ENCODE measurements at regions not wholly inside any gene's neighbourhood (a gene's known extent, or its start where the extent isn't known, plus 50 kb on each side); places are given as distances from the start of the nearest gene placed in this dataset.

DNA sequence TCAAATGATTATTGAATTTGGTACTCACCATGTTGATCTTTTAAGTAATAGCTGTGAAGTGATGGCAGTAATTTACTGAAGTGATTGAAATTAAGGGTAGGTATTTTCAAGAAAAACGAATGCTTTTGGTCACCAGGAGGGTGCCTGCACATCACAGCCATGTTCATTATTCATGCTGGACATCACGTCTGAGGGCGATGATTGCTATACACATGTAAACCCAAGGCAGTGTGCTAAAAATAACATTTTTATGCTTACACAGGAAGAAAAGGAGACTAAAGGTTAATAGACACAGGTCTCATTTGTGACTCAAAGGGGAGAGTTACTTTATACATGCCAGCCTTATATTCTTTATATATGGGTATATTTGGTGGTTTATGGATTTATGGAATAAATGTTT, 1146.0 kb downstream of the NLGN4X start:
- no peak for DNase-seq (ENCODE audit: low spot score)

GRCh38 chrX:5080791-5081190, 1147.9 kb downstream of the NLGN4X start:
- peak; percentile 3 for DNase-seq (ENCODE audit: low spot score)

DNA sequence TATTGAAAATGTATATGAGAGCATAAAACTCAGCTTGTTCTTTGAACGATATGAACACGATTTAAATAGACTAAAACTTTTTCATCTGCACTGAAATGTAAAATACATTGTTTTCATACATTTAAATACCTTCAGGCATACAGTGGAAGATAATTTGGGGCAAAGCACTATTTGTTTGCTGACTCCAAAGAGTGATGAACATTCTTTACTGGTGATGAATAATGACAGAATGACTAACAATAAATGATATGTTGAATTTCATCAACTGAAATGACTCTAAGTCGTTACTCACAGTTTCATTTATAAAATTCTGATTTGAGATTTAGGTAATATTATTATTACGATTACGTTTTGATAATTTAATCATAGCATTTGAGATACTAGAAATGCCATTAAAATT, 1160.1 kb downstream of the NLGN4X start:
- no peak for DNase-seq (ENCODE audit: low spot score)

DNA sequence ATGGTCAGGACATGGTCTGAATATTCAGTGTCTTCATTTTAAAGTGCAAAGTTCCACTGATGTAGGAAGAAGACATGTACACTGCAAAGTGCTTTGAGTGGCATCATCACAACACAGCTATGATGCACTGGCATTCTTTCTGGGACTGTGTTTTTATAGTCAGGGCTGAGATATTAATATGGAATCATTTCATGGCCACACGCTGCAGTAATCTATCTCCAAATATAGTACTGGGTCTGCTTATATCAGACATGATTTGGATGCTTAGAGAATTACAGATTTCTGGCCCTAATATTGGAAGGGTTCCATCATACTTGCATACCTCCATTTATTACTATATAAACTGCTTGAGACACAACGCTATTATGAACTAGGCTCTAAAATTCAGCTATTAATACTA, 1170.9 kb downstream of the NLGN4X start:
- no peak for DNase-seq (ENCODE audit: low spot score)

DNA sequence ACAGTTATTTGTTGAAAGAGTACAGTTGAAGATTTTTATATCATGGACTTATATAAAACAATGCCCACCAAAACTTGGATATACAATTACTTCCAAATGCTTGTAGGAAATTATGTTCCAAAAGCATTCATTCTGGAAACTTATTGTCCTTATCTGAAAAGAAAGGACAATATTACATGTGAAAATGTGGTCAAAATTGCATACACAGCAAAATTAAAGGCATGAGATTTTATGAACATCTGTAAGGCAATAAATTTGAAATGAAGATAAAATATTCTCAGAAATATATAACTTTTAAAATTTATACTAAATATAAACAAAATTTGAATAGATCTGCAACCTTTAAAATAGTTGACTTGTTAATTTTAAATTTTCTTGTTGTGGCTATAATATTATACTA, 1173.8 kb downstream of the NLGN4X start:
- DNase-seq (ENCODE audit: low spot score), result no peak

GRCh38 chrX:5051831-5052491, 1176.7 kb downstream of the NLGN4X start:
- peak; percentile 83 for DNase-seq (ENCODE audit: low spot score)

GRCh38 chrX:5042563-5042962, 1186.1 kb downstream of the NLGN4X start:
- DNase-seq (ENCODE audit: low spot score), result no peak

GRCh38 chrX:5031792-5032191, 1196.9 kb downstream of the NLGN4X start:
- DNase-seq (ENCODE audit: low spot score), result no peak

- no peak for DNase-seq (ENCODE audit: low spot score)
These were observed 1213.2 kb downstream of the NLGN4X start for GRCh38 chrX:5015451-5015850.

GRCh38 chrX:4994855-4995254, 1233.8 kb downstream of the NLGN4X start:
- no peak for DNase-seq (ENCODE audit: low spot score)

DNA sequence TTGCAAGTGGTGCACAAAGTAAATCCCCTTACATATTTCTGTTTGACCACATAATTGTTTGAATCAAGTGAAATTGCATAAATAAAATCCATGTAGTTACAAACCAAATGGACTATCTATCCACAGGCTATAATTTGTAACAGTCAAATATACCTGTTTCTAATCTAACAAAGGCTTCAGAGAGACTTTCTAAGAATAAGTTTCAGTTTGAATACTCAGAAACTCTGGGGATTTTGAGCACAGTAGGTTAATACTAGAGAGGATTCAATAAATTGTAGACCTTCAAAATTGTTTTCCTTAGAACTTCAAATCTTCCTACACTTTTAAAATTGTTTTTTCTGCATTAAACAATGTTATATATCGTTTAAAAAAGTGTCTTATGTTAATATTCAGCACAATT, 1250.1 kb downstream of the NLGN4X start:
- no peak for DNase-seq (ENCODE audit: low spot score)

- DNase-seq (ENCODE audit: low spot score), result no peak
These were observed 1257.0 kb downstream of the NLGN4X start for GRCh38 chrX:4971646-4972045.

DNA sequence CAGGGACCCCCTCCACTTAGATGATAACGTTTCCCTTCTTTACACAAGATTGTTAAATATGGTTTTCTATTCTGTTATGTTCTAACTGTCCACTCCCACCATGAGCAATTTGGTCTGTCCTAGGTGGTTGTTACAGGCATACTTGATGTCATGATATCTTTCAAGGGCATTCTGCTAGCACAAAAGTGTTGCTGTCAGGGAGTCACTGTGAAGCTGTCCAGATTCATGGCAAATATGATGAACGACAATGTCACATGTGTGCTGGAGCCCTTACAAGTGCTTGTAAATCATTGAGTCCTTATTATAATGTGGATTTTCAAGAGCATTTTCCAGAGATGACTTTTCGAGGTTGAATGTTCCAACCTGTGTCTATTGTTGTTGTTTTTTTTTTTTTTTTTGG, 1250.7 kb upstream of the PRKX start:
- DNase-seq (ENCODE audit: low spot score), result no peak

GRCh38 chrX:4963432-4963831, 1250.0 kb upstream of the PRKX start:
- no peak for DNase-seq (ENCODE audit: low spot score)

DNA sequence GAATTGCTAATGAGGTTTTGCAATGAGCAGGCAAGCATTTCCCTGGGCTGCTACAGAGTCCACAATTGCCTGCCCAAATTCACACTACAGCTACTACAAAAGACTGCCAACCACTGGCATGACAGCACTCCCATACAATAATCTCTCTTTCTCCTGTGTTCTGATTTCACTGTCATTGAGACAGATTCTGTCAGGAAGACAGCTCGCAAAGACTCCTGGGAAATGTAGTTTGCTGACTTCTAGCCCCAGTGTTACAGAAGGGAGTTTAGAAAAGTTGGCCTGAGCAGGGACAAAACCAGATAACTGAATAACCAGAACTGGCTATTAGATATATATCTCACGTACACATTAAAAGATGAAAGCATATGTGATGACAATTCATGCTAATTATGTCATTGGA, 1231.3 kb upstream of the PRKX start:
- DNase-seq (ENCODE audit: low spot score), result no peak

- DNase-seq (ENCODE audit: low spot score), result no peak
These were observed 1222.9 kb upstream of the PRKX start for GRCh38 chrX:4936315-4936714.

GRCh38 chrX:4935846-4936245, 1222.4 kb upstream of the PRKX start:
- DNase-seq (ENCODE audit: low spot score), result no peak

DNA sequence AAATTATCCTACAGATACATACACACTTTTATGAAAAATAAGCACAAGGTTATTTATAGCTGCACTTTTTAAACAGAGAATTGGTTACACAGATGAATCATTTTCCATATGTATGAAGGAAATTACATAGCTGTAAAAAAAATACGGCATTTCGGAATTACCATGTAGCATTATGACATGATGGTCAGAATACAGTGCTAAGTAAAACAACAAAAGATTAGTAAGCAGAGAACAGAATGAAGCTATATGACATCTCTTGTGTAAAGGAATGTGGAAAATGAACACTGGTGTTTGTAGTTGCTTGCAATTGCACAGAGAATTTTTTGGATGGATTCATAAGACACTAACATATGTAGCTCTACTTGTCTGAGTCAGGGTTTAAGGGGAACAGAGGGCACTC, 1222.0 kb upstream of the PRKX start:
- no peak for DNase-seq (ENCODE audit: low spot score)

- no peak for DNase-seq (ENCODE audit: low spot score)
These were observed 1219.3 kb upstream of the PRKX start for GRCh38 chrX:4932790-4933189.

GRCh38 chrX:4930426-4930825, 1217.0 kb upstream of the PRKX start:
- no peak for DNase-seq (ENCODE audit: low spot score)

- no peak for DNase-seq (ENCODE audit: low spot score)
These were observed 1212.5 kb upstream of the PRKX start for GRCh38 chrX:4925911-4926310.

DNA sequence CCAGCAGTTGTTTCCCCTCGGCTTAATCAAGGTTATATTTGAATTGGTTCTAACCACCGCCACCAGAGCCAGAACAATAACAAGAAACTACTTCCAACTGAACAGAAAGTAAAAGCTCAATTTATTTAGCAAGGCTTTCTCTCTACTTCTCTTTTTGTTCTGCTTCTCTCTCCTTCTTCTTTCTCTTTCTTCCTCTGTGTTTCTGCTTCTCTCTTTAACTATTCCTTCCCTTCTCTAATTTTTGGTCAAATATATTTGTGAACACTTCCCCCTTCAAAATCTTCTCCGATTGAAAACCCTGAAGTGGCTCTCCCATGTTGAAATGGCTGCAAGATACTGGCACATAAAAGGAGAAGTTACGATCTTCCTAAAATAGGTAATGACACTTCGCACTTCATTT, 1195.9 kb upstream of the PRKX start:
- no peak for DNase-seq (ENCODE audit: low spot score)

- no peak for DNase-seq (ENCODE audit: low spot score)
These were observed 1192.1 kb upstream of the PRKX start for GRCh38 chrX:4905576-4905975.

DNA sequence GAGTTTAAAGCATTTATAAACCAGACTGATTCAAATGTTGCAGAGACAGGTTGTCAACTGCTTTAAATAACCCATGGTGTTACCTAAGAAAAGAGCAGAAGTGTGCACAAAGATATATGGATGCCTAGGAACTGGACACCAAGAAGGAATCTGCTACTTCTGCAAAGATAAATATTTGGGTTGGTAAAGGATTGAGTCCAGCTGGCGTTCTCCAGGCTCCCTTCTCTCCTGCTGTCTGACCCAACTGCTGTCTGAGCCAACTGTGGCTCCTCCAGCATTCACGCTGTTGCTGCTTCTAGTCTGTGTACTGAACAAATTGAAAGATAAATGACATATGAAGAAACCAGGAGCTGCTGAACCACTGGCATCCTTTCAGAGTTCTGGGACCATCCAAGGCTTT, 1167.8 kb upstream of the PRKX start:
- DNase-seq (ENCODE audit: low spot score), result no peak

GRCh38 chrX:4878640-4879039, 1165.2 kb upstream of the PRKX start:
- DNase-seq (ENCODE audit: low spot score), result no peak
